K562 (cell line): ENCODE measurements at regions not wholly inside any gene's neighbourhood (a gene's known extent, or its start where the extent isn't known, plus 50 kb on each side); places are given as distances from the start of the nearest gene placed in this dataset.

ENCODE experiments used
- ATAC-seq: fragments of 200-7000 bp; cut with Tn5 transposase; 3 replicates; pipeline ENCODE4 v1.9.1; 2020; ENCODE audit warnings: moderate library complexity
- BruUV-seq: library from RNA; stranded (reverse); fragments of 400-500 nt; replicated peaks from 2 replicates; lab custom pipeline; 2021; lab: Mats Ljungman, UMichigan
- CTCF ChIA-PET: fragments of 300-600 bp; formaldehyde crosslinking; extraction: SDS; loops from one replicate; lab custom pipeline; 2021; ENCODE audit warnings: low intra/inter-chr PET ratio; lab: Yijun Ruan, JAX
- POLR2A ChIA-PET: fragments of 300-600, 350-650 bp; sonication (Branson Sonifier 250); formaldehyde crosslinking; extraction: SDS; loops from one replicate; lab custom pipeline; 2021; ENCODE audit warnings: antibody characterized with exemption, inconsistent platforms; lab: Yijun Ruan, JAX
- DNase-seq, 4 experiments: peaks; one replicate each; pipeline versions ENCODE4 v3.0.0 to v3.0.0-alpha.2; 2011 to 2018; ENCODE audit warnings: low spot score in 3 of 4, mixed read lengths in 3 of 4; ENCODE audit errors: extremely low read depth in 1 of 4
- FAIRE-seq: peaks from 2 replicates; lab custom pipeline; 2011; peaks lifted over from hg19 to GRCh38; lab: Jason Lieb, UNC
- H2AFZ ChIP-seq: 2 replicates; pipeline ENCODE4 v1.6.0; 2011; ENCODE audit warnings: low read depth, low read length, control low read depth, inconsistent platforms
- H3K27ac ChIP-seq: fragments of 200-600 bp; 3 replicates; pipeline ENCODE4 v1.8.0; 2011; ENCODE audit warnings: low read depth, mild to moderate bottlenecking, control low read depth, inconsistent platforms, low read length, moderate library complexity, mixed read lengths; ENCODE audit errors: extremely low read depth
- H3K27me3 ChIP-seq, 2 experiments: fragments of 300-600 bp in 1 of 2; 2 replicates in 1 of 2; 3 replicates in 1 of 2; pipeline versions ENCODE4 v1.6.0 to v1.8.0; 2011; ENCODE audit warnings: inconsistent platforms in 2 of 2, low read length in 2 of 2, mild to moderate bottlenecking in 1 of 2, mixed read lengths in 1 of 2, moderate library complexity in 1 of 2; ENCODE audit not compliant: control insufficient read depth in 2 of 2, insufficient read depth in 2 of 2
- H3K36me3 ChIP-seq: fragments of 300-600 bp; 3 replicates; pipeline ENCODE4 v1.8.0; 2011; ENCODE audit warnings: mild to moderate bottlenecking, low read length, inconsistent platforms; ENCODE audit not compliant: control insufficient read depth, insufficient read depth
- H3K4me1 ChIP-seq, 2 experiments: fragments of 200-600 bp in 1 of 2; replicated peaks in 1 of 2; 2 replicates in 1 of 2; 3 replicates in 1 of 2; pipeline versions ENCODE4 v1.5.1 to v1.8.0; 2011; ENCODE audit warnings: inconsistent platforms in 2 of 2, low read length in 2 of 2, mild to moderate bottlenecking in 1 of 2, mixed read lengths in 1 of 2, moderate library complexity in 1 of 2; ENCODE audit not compliant: control insufficient read depth in 2 of 2, insufficient read depth in 2 of 2
- H3K4me2 ChIP-seq: 2 replicates; pipeline ENCODE4 v1.6.1; 2011; ENCODE audit warnings: low read length, control low read depth, inconsistent platforms, mixed read lengths; ENCODE audit not compliant: insufficient read depth
- H3K4me3 ChIP-seq: fragments of 200-600 bp; sonication (generic), shearing (Covaris generic); 2 replicates; pipeline ENCODE4 v1.5.1; 2016; ENCODE audit warnings: control low read depth, inconsistent platforms
- H3K79me2 ChIP-seq: fragments of 200-600 bp; 3 replicates; pipeline ENCODE4 v1.8.0; 2011; ENCODE audit warnings: low read length, inconsistent platforms; ENCODE audit not compliant: control insufficient read depth, insufficient read depth
- H3K9ac ChIP-seq, 2 experiments: 2 replicates each; pipeline versions ENCODE4 v1.6.0 to v1.6.1; 2011; ENCODE audit warnings: low read depth in 2 of 2, low read length in 2 of 2, control low read depth in 1 of 2, inconsistent platforms in 1 of 2, mild to moderate bottlenecking in 1 of 2, mixed read lengths in 1 of 2; ENCODE audit not compliant: insufficient read depth in 1 of 2
- H3K9me1 ChIP-seq: one replicate; pipeline ENCODE4 v1.6.0; 2011; ENCODE audit warnings: inconsistent platforms, mild to moderate bottlenecking, low read length, moderate library complexity; ENCODE audit not compliant: control insufficient read depth, insufficient read depth
- H3K9me3 ChIP-seq: replicated peaks from 2 replicates; pipeline ENCODE4 v1.5.1; 2011; ENCODE audit warnings: low read depth, low read length, inconsistent platforms; ENCODE audit not compliant: control insufficient read depth, insufficient read depth
- H4K20me1 ChIP-seq: replicated peaks from 2 replicates; pipeline ENCODE4 v1.6.1; 2011; ENCODE audit warnings: low read length, inconsistent platforms, mixed read lengths; ENCODE audit not compliant: control insufficient read depth, insufficient read depth
- BRD4 ChIP-seq: fragments of 200-600 bp; sonication (generic); IDR thresholded peaks from 2 replicates; pipeline ENCODE4 v1.6.1; 2017; ENCODE audit warnings: inconsistent platforms
- CGGBP1 ChIP-seq: fragments of 250-450 bp; sonication (Bioruptor Pico); IDR thresholded peaks from 2 replicates; pipeline ENCODE4 v1.9.0; 2021; ENCODE audit warnings: mild to moderate bottlenecking
- CREB3L1 ChIP-seq: fragments of 450-650 bp; IDR thresholded peaks from 2 replicates; pipeline ENCODE4 v1.6.1; 2014; ENCODE audit warnings: low read depth, mild to moderate bottlenecking, moderate library complexity, borderline replicate concordance
- DPF2 ChIP-seq: fragments of 450-650 bp; IDR thresholded peaks from 2 replicates; pipeline ENCODE4 v1.6.1; 2016
- E2F5 ChIP-seq: sonication (generic); formaldehyde crosslinking; IDR thresholded peaks from 2 replicates; pipeline ENCODE4 v1.8.0; 2022; ENCODE audit warnings: mild to moderate bottlenecking, missing genetic modification reagents
- EP300 ChIP-seq: IDR thresholded peaks from 2 replicates; pipeline ENCODE4 v1.6.1; 2012; ENCODE audit warnings: low read length, improper control_type of control experiment
- GABPB1 ChIP-seq: sonication (generic); formaldehyde crosslinking; IDR thresholded peaks from 2 replicates; pipeline ENCODE4 v1.8.0; 2022; ENCODE audit warnings: mild to moderate bottlenecking, missing genetic modification reagents
- GABPB2 ChIP-seq: fragments of 250-450 bp; sonication (Bioruptor Pico); conservative IDR thresholded peaks from 2 replicates; pipeline ENCODE4 v1.5.1; 2021; ENCODE audit warnings: mild to moderate bottlenecking
- KDM1A ChIP-seq, 2 experiments: fragments of 450-650 bp; IDR thresholded peaks; 2 replicates each; pipeline ENCODE4 v1.6.1; 2016; ENCODE audit warnings: mild to moderate bottlenecking in 2 of 2
- MEF2D ChIP-seq: conservative IDR thresholded peaks from 2 replicates; pipeline ENCODE4 v1.6.1; 2016; ENCODE audit warnings: low read depth, missing genetic modification characterization, missing compliant biosample characterization
- MIER1 ChIP-seq: fragments of 450-650 bp; IDR thresholded peaks from 2 replicates; pipeline ENCODE4 v1.6.1; 2016; ENCODE audit warnings: antibody characterized with exemption, mild to moderate bottlenecking, low read depth
- PCBP1 ChIP-seq: fragments of 200-400 bp; formaldehyde crosslinking; IDR thresholded peaks from 2 replicates; pipeline ENCODE4 v1.6.1; 2018; ENCODE audit warnings: mild to moderate bottlenecking, low read depth, low read length; ENCODE audit not compliant: poor library complexity, severe bottlenecking
- STAG1 ChIP-seq: sonication (generic); formaldehyde crosslinking; IDR thresholded peaks from 2 replicates; pipeline ENCODE4 v1.5.0; 2020; ENCODE audit warnings: missing genetic modification reagents, borderline replicate concordance
- TAL1 ChIP-seq: fragments of 450-650 bp; IDR thresholded peaks from 2 replicates; pipeline ENCODE4 v1.6.1; 2016; ENCODE audit warnings: mild to moderate bottlenecking
- TEAD2 ChIP-seq: fragments of 450-650 bp; IDR thresholded peaks from 2 replicates; pipeline ENCODE4 v1.6.1; 2016; ENCODE audit warnings: missing genetic modification characterization, control low read depth, missing compliant biosample characterization
- ZC3H11A ChIP-seq: IDR thresholded peaks from 2 replicates; pipeline ENCODE4 v1.6.1; 2012; ENCODE audit warnings: low read depth, low read length, improper control_type of control experiment
- ZNF174 ChIP-seq: fragments of 250-450 bp; sonication (Bioruptor Pico); IDR thresholded peaks from 2 replicates; pipeline ENCODE4 v1.4.0; 2020; ENCODE audit warnings: mild to moderate bottlenecking
- ZNF253 ChIP-seq: fragments of 250-450 bp; sonication (Bioruptor Pico); conservative IDR thresholded peaks from 2 replicates; pipeline ENCODE4 v1.6.1; 2021; ENCODE audit warnings: mild to moderate bottlenecking
- ZNF561 ChIP-seq: fragments of 450-650 bp; formaldehyde crosslinking; conservative IDR thresholded peaks from 2 replicates; pipeline ENCODE4 v1.4.0; 2020; ENCODE audit warnings: mild to moderate bottlenecking, moderate library complexity
- ZNF696 ChIP-seq: fragments of 250-450 bp; sonication (Bioruptor Pico); conservative IDR thresholded peaks from 2 replicates; pipeline ENCODE4 v1.4.0; 2020; ENCODE audit warnings: mild to moderate bottlenecking, moderate library complexity
- WGBS: fragments of 100-300 bp; shearing (Covaris generic); methylation state at CpG from one replicate; pipeline ENCODE4 v1.1.6; 2016; ENCODE audit warnings: low coverage, mixed read lengths; ENCODE audit not compliant: insufficient coverage; ENCODE audit errors: missing lambda C conversion rate; 5-methylcytosine and 5-hydroxymethylcytosine counted together
- in situ Hi-C: fragments of 300-500 bp; cut with MboI; formaldehyde crosslinking; loops from 4 replicates; pipeline ENCODE4 v1.15.0; 2018; ENCODE audit warnings: inconsistent platforms, mixed read lengths
- intact Hi-C: fragments of 100-400 bp; cut with micrococcal nuclease; formaldehyde crosslinking; loops from 2 replicates; pipeline ENCODE4 v1.14.2; 2022
- TF ChIP-seq, protein P1 (sequence below): fragments of 450-650 bp; IDR thresholded peaks from 2 replicates; pipeline ENCODE4 v1.6.1; 2016; ENCODE audit warnings: antibody characterized with exemption

- TF ChIP-seq TAL1 (no peak), STAG1 (CRISPR knock-in tag) (no peak), ZNF174 (no peak), KDM1A (IDR thresholded peaks at IDR 0.05) (no peak)
These were observed 51.7 kb upstream of the C1QTNF7 start (continued) for GRCh38 chr4:15376145-15376544.

DNA sequence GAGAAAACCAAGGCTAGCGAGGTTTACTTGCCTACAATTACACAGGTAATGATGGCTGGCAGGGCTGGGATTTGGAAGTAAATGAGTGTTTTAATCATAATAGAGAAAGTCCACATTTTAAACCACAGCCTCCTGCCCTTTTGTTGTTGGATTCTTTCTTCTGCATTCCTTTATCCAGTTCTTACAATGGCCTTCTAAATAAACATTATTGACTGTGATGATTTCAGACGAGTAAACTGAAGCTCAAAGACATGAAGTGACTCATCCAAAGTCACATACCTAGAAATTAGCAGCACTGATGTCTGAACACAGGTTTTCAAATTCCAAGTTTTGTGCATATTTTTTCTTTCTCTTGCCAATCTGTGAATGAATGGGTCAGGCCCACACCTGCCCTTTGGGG, 51.2 kb upstream of the C1QTNF7 start:
- H3K9me1 ChIP-seq, result no peaks in the 10 kb centered on the region
- no peaks in the 10 kb centered on the region for H3K4me1 ChIP-seq
- H3K79me2 ChIP-seq, result no peaks in the 10 kb centered on the region
- intact Hi-C loops (no loop called here), in situ Hi-C loops (no loop called here)
- ChIA-PET CTCF (no interaction called here), POLR2A (interaction anchor here (1.2 kb wide), 1 partner anchor 8 kb away, joined by 3 read pairs; no protein-coding TSS in a partner anchor)
- DNase-seq (no peak), ATAC-seq (no peak), FAIRE-seq (no peak)
- H3K36me3 ChIP-seq, result no peaks in the 10 kb centered on the region
- no peak overlapping the region for H3K9ac ChIP-seq
- H3K27ac ChIP-seq, result no peak overlapping the region
- no peak overlapping the region for H3K4me3 ChIP-seq
- no TSS peak for BruUV-seq
- no peaks in the 10 kb centered on the region for H4K20me1 ChIP-seq
- no peak overlapping the region for H3K4me2 ChIP-seq
- H3K9me3 ChIP-seq, result no peaks in the 10 kb centered on the region
- 0% methylated on average over 2 of the region's 2 CpGs for WGBS
- no peak overlapping the region for H2AFZ ChIP-seq
- peaks cover 0 to 5% of the 10 kb centered on the region in 2 experiments; a peak in 2 of 5 replicates for H3K27me3 ChIP-seq
- no peak for TF ChIP-seq MEF2D (tag)
- TF ChIP-seq GABPB2 (CRISPR knock-in tag), result no peak
- TF ChIP-seq TEAD2 (tag), result no peak
- no peak for TF ChIP-seq ZNF696 (CRISPR knock-in tag)
- no peak for TF ChIP-seq MIER1
- no peak for TF ChIP-seq BRD4
- TF ChIP-seq E2F5 (CRISPR knock-in tag), result no peak
- no peak for TF ChIP-seq ZC3H11A
- TF ChIP-seq, protein P1, sequence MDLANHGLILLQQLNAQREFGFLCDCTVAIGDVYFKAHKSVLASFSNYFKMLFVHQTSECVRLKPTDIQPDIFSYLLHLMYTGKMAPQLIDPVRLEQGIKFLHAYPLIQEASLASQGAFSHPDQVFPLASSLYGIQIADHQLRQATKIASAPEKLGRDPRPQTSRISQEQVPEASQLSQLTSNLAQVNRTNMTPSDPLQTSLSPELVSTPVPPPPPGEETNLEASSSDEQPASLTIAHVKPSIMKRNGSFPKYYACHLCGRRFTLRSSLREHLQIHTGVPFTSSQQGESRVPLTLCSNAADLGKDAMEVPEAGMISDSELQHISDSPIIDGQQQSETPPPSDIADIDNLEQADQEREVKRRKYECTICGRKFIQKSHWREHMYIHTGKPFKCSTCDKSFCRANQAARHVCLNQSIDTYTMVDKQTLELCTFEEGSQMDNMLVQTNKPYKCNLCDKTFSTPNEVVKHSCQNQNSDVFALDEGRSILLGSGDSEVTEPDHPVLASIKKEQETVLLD, result no peak
- no peak for TF ChIP-seq PCBP1
- TF ChIP-seq DPF2, result no peak
- no peak for TF ChIP-seq ZNF253 (CRISPR knock-in tag)
- no peak for TF ChIP-seq EP300
- TF ChIP-seq CREB3L1, result no peak
- TF ChIP-seq GABPB1 (CRISPR knock-in tag), result no peak
- TF ChIP-seq CGGBP1 (CRISPR knock-in tag), result no peak
- no peak for TF ChIP-seq ZNF561 (CRISPR knock-in tag)
